ENCODE measurements at regions not wholly inside any gene's neighbourhood (a gene's known extent, or its start where the extent isn't known, plus 50 kb on each side); places are given as distances from the start of the nearest gene placed in this dataset.
"Not testable (repeated sequence)": the region's sequence is repeated elsewhere in the genome, so short reads cannot be mapped to it uniquely, and the experiment has no call there.

- Histone ChIP-seq H3K9me3 (peaks cover 0 to 9% of the 10 kb centered on the region in 2 donors), H3K4me3 (no peak overlapping the region), H3K27ac (no peak overlapping the region), H3K36me3 (no peaks in the 10 kb centered on the region), H3K4me1 (no peaks in the 10 kb centered on the region), H3K27me3 (no peaks in the 10 kb centered on the region)
- no peak for DNase-seq (ENCODE audit: low spot score)
- no peak for TF ChIP-seq CTCF (IDR thresholded peaks at IDR 0.05)
Measured at GRCh38 chrX:109077788-109078187, 341.4 kb upstream of the IRS4 start.

GRCh38 chrX:109054181-109054581 lies 317.8 kb upstream of the IRS4 start:
- not testable (repeated sequence) for H3K9me3 ChIP-seq; DNase-seq (ENCODE audit: low spot score); H3K27me3 ChIP-seq; H3K36me3 ChIP-seq; H3K4me3 ChIP-seq; H3K27ac ChIP-seq; H3K4me1 ChIP-seq

- TF ChIP-seq CTCF (IDR thresholded peaks at IDR 0.05) = no peak
- no peaks in the 10 kb centered on the region for H3K27me3 ChIP-seq
- no peak overlapping the region for H3K4me3 ChIP-seq
- no peaks in the 10 kb centered on the region for H3K36me3 ChIP-seq
- H3K4me1 ChIP-seq = no peaks in the 10 kb centered on the region
- H3K9me3 ChIP-seq = no peaks in the 10 kb centered on the region
- no peak overlapping the region for H3K27ac ChIP-seq
- no peak for DNase-seq (ENCODE audit: low spot score)
Measured at GRCh38 chrX:109049903-109050302, 313.5 kb upstream of the IRS4 start.

GRCh38 chrX:109049416-109049815 lies 313.1 kb upstream of the IRS4 start:
- Histone ChIP-seq H3K4me1 (no peaks in the 10 kb centered on the region), H3K9me3 (no peaks in the 10 kb centered on the region), H3K27me3 (no peaks in the 10 kb centered on the region), H3K4me3 (no peak overlapping the region), H3K36me3 (no peaks in the 10 kb centered on the region), H3K27ac (no peak overlapping the region)
- no peak for TF ChIP-seq CTCF (IDR thresholded peaks at IDR 0.05)
- DNase-seq (ENCODE audit: low spot score) = no peak

- no peaks in the 10 kb centered on the region for H3K9me3 ChIP-seq
- no peak overlapping the region for H3K4me3 ChIP-seq
- H3K27me3 ChIP-seq = no peaks in the 10 kb centered on the region
- H3K4me1 ChIP-seq = no peaks in the 10 kb centered on the region
- no peak for TF ChIP-seq CTCF (IDR thresholded peaks at IDR 0.05)
- H3K27ac ChIP-seq = no peak overlapping the region
- H3K36me3 ChIP-seq = no peaks in the 10 kb centered on the region
- DNase-seq (ENCODE audit: low spot score) = no peak
Measured at GRCh38 chrX:109040057-109040456, 303.7 kb upstream of the IRS4 start.

- no peak overlapping the region for H3K4me3 ChIP-seq
- H3K27ac ChIP-seq = no peak overlapping the region
- no peak for DNase-seq (ENCODE audit: low spot score)
- H3K27me3 ChIP-seq = no peaks in the 10 kb centered on the region
- H3K4me1 ChIP-seq = no peaks in the 10 kb centered on the region
- no peak for TF ChIP-seq CTCF (IDR thresholded peaks at IDR 0.05)
- no peaks in the 10 kb centered on the region for H3K9me3 ChIP-seq
- H3K36me3 ChIP-seq = no peaks in the 10 kb centered on the region
Measured at GRCh38 chrX:109036624-109037023, 300.3 kb upstream of the IRS4 start.

Data from right atrium auricular region (tissue), 2 donors.